ENCODE measurements at regions not wholly inside any gene's neighbourhood (a gene's known extent, or its start where the extent isn't known, plus 50 kb on each side); places are given as distances from the start of the nearest gene placed in this dataset.

DNA sequence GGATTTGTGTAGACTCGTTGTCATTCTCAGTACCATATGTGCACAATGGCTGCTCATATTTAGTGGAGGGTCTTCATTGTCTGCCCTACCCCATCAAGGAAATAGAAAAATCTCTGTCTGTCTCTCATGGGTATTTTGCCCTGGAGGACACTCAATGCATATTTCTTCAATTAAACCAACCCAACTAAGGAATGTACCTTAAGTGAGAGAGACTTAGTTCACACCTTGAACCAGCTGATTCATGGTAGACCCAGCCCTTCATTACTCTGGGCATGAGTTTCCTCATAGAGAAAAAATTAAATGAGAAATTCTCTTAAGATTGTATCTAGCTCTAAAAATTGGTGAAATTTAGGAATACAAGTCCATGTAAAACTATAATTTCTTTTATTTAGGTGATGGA, 107.1 kb upstream of the PLEKHG7 start:
- Histone ChIP-seq H3K36me3 (ENCODE audit: control insufficient read depth, insufficient read depth, low read length) (no peaks in the 10 kb centered on the region), H3K4me3 (replicated peaks; ENCODE audit: low read depth, low read length) (no peak overlapping the region), H3K27me3 (replicated peaks; ENCODE audit: control insufficient read depth, insufficient read depth, low read length) (no peaks in the 10 kb centered on the region)
- no peak for DNase-seq (ENCODE audit: extremely low read depth, insufficient read length)
- TF ChIP-seq, protein P1, sequence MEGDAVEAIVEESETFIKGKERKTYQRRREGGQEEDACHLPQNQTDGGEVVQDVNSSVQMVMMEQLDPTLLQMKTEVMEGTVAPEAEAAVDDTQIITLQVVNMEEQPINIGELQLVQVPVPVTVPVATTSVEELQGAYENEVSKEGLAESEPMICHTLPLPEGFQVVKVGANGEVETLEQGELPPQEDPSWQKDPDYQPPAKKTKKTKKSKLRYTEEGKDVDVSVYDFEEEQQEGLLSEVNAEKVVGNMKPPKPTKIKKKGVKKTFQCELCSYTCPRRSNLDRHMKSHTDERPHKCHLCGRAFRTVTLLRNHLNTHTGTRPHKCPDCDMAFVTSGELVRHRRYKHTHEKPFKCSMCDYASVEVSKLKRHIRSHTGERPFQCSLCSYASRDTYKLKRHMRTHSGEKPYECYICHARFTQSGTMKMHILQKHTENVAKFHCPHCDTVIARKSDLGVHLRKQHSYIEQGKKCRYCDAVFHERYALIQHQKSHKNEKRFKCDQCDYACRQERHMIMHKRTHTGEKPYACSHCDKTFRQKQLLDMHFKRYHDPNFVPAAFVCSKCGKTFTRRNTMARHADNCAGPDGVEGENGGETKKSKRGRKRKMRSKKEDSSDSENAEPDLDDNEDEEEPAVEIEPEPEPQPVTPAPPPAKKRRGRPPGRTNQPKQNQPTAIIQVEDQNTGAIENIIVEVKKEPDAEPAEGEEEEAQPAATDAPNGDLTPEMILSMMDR (IDR thresholded peaks at IDR 0.05; ENCODE audit: insufficient read depth, low read length, poor library complexity, severe bottlenecking) = no peak

DNA sequence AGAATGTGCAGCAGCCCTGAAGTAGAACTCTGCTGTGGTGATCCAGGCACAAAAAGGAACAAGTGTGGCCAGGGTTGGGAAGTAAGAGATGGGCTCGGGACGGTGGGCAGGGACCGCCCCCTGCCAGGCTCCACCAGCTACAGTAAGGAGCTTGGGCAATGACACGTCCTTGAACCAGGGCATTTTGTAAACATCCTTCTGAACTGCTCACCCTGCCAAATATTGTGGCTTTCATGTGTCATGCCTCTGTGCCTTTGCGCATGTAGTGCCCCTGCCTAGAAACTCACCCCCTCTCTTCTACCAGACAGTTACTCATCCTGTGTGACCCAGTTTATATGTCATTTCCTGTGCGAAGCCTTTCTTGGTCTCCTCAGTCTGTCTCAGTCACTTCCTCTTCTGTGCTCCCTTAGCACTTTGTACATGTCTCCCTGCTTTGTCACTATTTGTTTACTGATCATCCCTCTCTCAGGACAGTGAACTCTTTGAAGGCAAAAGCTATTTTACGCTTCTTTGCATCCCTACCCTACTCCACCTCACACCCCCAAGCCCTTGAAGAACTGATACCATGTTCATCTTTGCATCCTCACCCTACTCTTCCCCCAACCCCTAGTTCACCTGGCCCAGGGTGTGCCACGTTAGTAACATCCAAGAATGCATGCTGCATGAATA, 108.9 kb upstream of the PLEKHG7 start:
- Histone ChIP-seq H3K4me3 (replicated peaks; ENCODE audit: low read depth, low read length) (no peak overlapping the region), H3K36me3 (ENCODE audit: control insufficient read depth, insufficient read depth, low read length) (no peaks in the 10 kb centered on the region), H3K27me3 (replicated peaks; ENCODE audit: control insufficient read depth, insufficient read depth, low read length) (no peaks in the 10 kb centered on the region)
- TF ChIP-seq, protein P1 (IDR thresholded peaks at IDR 0.05; ENCODE audit: insufficient read depth, low read length, poor library complexity, severe bottlenecking) = no peak
- DNase-seq (ENCODE audit: extremely low read depth, insufficient read length) = peak; percentile 61

DNA sequence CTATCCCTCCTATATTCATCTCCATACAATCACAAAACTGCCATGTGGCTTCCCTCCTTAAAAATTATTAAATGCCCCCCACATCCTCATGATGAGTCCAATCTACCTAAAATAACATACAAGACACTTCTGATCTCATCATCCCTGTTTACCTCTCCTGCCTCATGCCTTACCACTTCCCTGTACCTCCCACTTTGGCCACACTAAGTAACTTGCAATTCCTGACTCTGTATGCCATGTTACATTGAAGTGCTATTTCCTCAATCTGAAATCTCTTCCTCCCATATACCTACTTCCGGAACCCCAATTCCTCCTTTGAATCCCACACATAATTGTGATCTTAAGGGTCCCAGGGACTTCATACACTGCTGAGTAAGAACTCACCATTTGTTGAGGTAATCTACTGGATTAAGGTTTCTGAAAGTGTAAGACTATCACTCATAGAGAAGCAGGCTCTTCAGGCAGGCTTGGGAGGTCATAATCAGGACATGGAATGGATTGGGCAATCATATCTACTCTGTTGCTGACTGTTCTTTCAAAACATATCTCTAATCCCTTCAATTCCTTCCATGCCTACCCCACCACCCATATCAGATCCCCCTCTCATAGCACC, 117.6 kb upstream of the PLEKHG7 start:
- no peak for DNase-seq (ENCODE audit: extremely low read depth, insufficient read length)
- peaks cover 8% of the 10 kb centered on the region for H3K36me3 ChIP-seq (ENCODE audit: control insufficient read depth, insufficient read depth, low read length)
- no peak overlapping the region for H3K4me3 ChIP-seq (replicated peaks; ENCODE audit: low read depth, low read length)
- TF ChIP-seq, protein P1 (IDR thresholded peaks at IDR 0.05; ENCODE audit: insufficient read depth, low read length, poor library complexity, severe bottlenecking) = no peak
- no peaks in the 10 kb centered on the region for H3K27me3 ChIP-seq (replicated peaks; ENCODE audit: control insufficient read depth, insufficient read depth, low read length)

DNA sequence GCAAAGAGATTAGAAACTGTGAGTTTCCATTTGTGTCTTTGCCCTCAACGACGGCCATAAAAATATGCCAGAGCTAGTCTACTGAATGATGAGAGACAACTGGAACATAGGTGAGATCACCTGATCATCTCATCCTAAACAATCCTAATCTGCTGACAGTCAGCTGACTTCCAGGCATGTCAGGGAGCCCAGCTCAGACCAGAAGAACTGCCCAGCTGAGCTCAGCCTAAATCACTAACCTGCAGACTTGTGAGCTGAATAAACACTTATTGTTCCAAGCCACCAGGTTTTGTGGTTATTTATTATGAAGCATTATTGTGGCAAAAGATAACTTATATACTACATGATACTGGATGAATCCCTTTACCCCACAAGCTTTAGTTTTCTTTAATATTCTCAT, 118.9 kb upstream of the PLEKHG7 start:
- TF ChIP-seq, protein P1 (IDR thresholded peaks at IDR 0.05; ENCODE audit: insufficient read depth, low read length, poor library complexity, severe bottlenecking) = no peak
- DNase-seq (ENCODE audit: extremely low read depth, insufficient read length) = no peak

DNA sequence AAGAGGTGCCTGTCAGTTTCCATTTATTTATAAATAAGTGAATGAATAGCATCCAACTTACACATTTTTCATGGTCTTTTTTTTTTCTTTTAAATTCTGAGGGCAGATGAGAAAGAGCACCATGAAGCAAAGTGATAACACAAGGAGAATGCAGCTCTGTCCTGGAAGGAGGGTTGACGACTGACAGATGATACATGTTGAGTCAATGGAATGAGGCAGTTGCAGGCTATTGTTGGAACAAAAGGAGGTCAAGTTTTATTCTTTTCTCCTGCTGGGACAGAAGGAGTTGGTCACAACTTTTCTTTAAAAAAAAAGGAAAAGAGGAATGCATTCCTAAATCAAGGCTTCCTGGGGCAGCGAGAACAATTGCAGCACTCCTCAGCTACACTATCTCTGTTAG, 119.9 kb upstream of the PLEKHG7 start:
- Histone ChIP-seq H3K27me3 (replicated peaks; ENCODE audit: control insufficient read depth, insufficient read depth, low read length) (no peaks in the 10 kb centered on the region), H3K4me3 (replicated peaks; ENCODE audit: low read depth, low read length) (no peak overlapping the region), H3K36me3 (ENCODE audit: control insufficient read depth, insufficient read depth, low read length) (peaks cover 8% of the 10 kb centered on the region)
- TF ChIP-seq, protein P1 (IDR thresholded peaks at IDR 0.05; ENCODE audit: insufficient read depth, low read length, poor library complexity, severe bottlenecking) = no peak
- no peak for DNase-seq (ENCODE audit: extremely low read depth, insufficient read length)

More for the DNA sequence above, 118.9 kb upstream of the PLEKHG7 start:
- Histone ChIP-seq H3K27me3 (replicated peaks; ENCODE audit: control insufficient read depth, insufficient read depth, low read length) (no peaks in the 10 kb centered on the region), H3K4me3 (replicated peaks; ENCODE audit: low read depth, low read length) (no peak overlapping the region), H3K36me3 (ENCODE audit: control insufficient read depth, insufficient read depth, low read length) (peaks cover 8% of the 10 kb centered on the region)

Measured in GM06990 (cell line).